ENCODE measurements at regions not wholly inside any gene's neighbourhood (a gene's known extent, or its start where the extent isn't known, plus 50 kb on each side); places are given as distances from the start of the nearest gene placed in this dataset.

DNA sequence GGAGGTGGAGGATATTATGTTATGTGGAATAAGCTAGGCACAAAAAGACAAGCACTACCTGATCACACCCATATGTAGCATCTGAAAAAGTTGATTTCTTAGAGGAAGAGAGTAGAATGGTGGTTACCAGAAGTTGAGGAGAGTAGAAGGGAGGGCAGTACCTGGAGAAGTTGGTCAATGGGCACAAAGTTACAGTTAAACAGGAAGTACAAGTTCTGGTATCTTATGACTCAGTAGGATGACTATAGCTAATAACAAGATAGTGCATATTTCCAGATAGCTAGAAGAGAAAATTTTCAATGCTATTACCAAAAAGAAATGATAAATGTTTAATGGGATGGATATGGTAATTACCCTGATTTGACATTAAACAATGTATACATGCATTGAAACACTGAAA is 686.7 kb downstream of the ISL1 start:
- TF ChIP-seq, protein P1, sequence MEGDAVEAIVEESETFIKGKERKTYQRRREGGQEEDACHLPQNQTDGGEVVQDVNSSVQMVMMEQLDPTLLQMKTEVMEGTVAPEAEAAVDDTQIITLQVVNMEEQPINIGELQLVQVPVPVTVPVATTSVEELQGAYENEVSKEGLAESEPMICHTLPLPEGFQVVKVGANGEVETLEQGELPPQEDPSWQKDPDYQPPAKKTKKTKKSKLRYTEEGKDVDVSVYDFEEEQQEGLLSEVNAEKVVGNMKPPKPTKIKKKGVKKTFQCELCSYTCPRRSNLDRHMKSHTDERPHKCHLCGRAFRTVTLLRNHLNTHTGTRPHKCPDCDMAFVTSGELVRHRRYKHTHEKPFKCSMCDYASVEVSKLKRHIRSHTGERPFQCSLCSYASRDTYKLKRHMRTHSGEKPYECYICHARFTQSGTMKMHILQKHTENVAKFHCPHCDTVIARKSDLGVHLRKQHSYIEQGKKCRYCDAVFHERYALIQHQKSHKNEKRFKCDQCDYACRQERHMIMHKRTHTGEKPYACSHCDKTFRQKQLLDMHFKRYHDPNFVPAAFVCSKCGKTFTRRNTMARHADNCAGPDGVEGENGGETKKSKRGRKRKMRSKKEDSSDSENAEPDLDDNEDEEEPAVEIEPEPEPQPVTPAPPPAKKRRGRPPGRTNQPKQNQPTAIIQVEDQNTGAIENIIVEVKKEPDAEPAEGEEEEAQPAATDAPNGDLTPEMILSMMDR (conservative IDR thresholded peaks at IDR 0.05), result no peak
- TF ChIP-seq ZFX (IDR thresholded peaks at IDR 0.05), result no peak

Measured in C4-2B (cell line).